OCI-LY7 (cell line): ENCODE measurements at regions not wholly inside any gene's neighbourhood (a gene's known extent, or its start where the extent isn't known, plus 50 kb on each side); places are given as distances from the start of the nearest gene placed in this dataset.

ENCODE experiments used
- BruUV-seq: library from RNA; stranded (reverse); fragments of 400-500 nt; replicated peaks from 2 replicates; lab custom pipeline; 2021; lab: Mats Ljungman, UMichigan
- CTCF ChIA-PET: fragments of 300-600 bp; sonication (Branson Sonifier 250); formaldehyde crosslinking; loops from one replicate; lab custom pipeline; 2022; ENCODE audit warnings: antibody characterized with exemption; ENCODE audit not compliant: unreplicated experiment; lab: Charles Lee
- POLR2A ChIA-PET: fragments of 300-600 bp; sonication (Branson Sonifier 250); formaldehyde crosslinking; loops from one replicate; lab custom pipeline; 2022; ENCODE audit warnings: antibody characterized with exemption; lab: Charles Lee
- DNase-seq: peaks from one replicate; pipeline ENCODE4 v3.0.0-alpha.2; 2015; ENCODE audit warnings: low spot score
- H2AFZ ChIP-seq: fragments of 200-600 bp; sonication (generic), shearing (Covaris generic); 2 replicates; pipeline ENCODE4 v1.6.1; 2014; ENCODE audit warnings: mild to moderate bottlenecking, antibody characterized with exemption, low read length, moderate library complexity
- H3K27ac ChIP-seq: fragments of 200-600 bp; sonication (generic); 2 replicates; pipeline ENCODE4 v1.5.1; 2014; ENCODE audit warnings: mixed run types, low read depth, mild to moderate bottlenecking, moderate library complexity, low read length, inconsistent platforms; ENCODE audit not compliant: poor library complexity, severe bottlenecking
- H3K36me3 ChIP-seq: fragments of 200-600 bp; sonication (generic); 2 replicates; pipeline ENCODE4 v1.6.1; 2014; ENCODE audit warnings: mild to moderate bottlenecking, antibody characterized with exemption, low read length, moderate library complexity, mixed read lengths; ENCODE audit not compliant: insufficient read depth
- H3K4me1 ChIP-seq: fragments of 200-600 bp; sonication (generic); 2 replicates; pipeline ENCODE4 v1.5.1; 2014; ENCODE audit warnings: mild to moderate bottlenecking, low read length; ENCODE audit not compliant: insufficient read depth, poor library complexity, severe bottlenecking
- H3K4me2 ChIP-seq: fragments of 200-600 bp; sonication (generic); 2 replicates; pipeline ENCODE4 v1.6.1; 2014; ENCODE audit warnings: mild to moderate bottlenecking, low read length
- H3K4me3 ChIP-seq: fragments of 200-600 bp; sonication (generic); 2 replicates; pipeline ENCODE4 v1.5.1; 2014; ENCODE audit warnings: mild to moderate bottlenecking, low read depth, low read length; ENCODE audit not compliant: poor library complexity, severe bottlenecking
- H3K79me2 ChIP-seq: fragments of 200-600 bp; sonication (generic); 2 replicates; pipeline ENCODE4 v1.6.1; 2016; ENCODE audit warnings: low read depth, mild to moderate bottlenecking, low read length, moderate library complexity, mixed read lengths; ENCODE audit not compliant: insufficient read depth
- H3K9me2 ChIP-seq: fragments of 200-600 bp; sonication (generic); 2 replicates; pipeline ENCODE4 v1.6.1; 2016; ENCODE audit warnings: mild to moderate bottlenecking, low read length, mixed read lengths; ENCODE audit not compliant: insufficient read depth
- H3K9me3 ChIP-seq: fragments of 200-600 bp; sonication (generic); 2 replicates; pipeline ENCODE4 v1.6.1; 2014; ENCODE audit warnings: mild to moderate bottlenecking, mixed run types, low read length, mixed read lengths
- H4K20me1 ChIP-seq: fragments of 200-600 bp; sonication (generic); 2 replicates; pipeline ENCODE4 v1.6.1; 2014; ENCODE audit warnings: mild to moderate bottlenecking, antibody characterized with exemption, low read length, moderate library complexity, mixed read lengths; ENCODE audit not compliant: insufficient read depth
- EZH2phosphoT487 ChIP-seq: fragments of 200-600 bp; sonication (generic); IDR thresholded peaks from 2 replicates; pipeline ENCODE4 v1.6.1; 2018; ENCODE audit warnings: low read depth, borderline replicate concordance, mild to moderate bottlenecking, mixed run types, antibody characterized with exemption, low read length, moderate library complexity, mixed read lengths
- intact Hi-C: fragments of 100-400 bp; cut with micrococcal nuclease; formaldehyde crosslinking; loops from one replicate; pipeline ENCODE4 v1.10.0; 2022; ENCODE audit not compliant: unreplicated experiment
- TF ChIP-seq, protein P1 (sequence below): fragments of 200-600 bp; sonication (generic); conservative IDR thresholded peaks from 2 replicates; pipeline ENCODE4 v1.5.1; 2014; ENCODE audit warnings: mild to moderate bottlenecking, antibody characterized with exemption, low read length, moderate library complexity, mixed read lengths

- CTCF ChIA-PET, result no interaction called here
- POLR2A ChIA-PET, result no interaction called here
- Histone ChIP-seq H3K9me2 (no peaks in the 10 kb centered on the region), H4K20me1 (no peaks in the 10 kb centered on the region), H3K36me3 (no peaks in the 10 kb centered on the region), H3K9me3 (no peaks in the 10 kb centered on the region), H3K27ac (no peak overlapping the region), H3K4me2 (no peak overlapping the region), H3K79me2 (no peaks in the 10 kb centered on the region), H2AFZ (no peak overlapping the region), H3K4me1 (no peaks in the 10 kb centered on the region), H3K4me3 (no peak overlapping the region)
- intact Hi-C loops, result no loop called here
- TF ChIP-seq, protein P1, sequence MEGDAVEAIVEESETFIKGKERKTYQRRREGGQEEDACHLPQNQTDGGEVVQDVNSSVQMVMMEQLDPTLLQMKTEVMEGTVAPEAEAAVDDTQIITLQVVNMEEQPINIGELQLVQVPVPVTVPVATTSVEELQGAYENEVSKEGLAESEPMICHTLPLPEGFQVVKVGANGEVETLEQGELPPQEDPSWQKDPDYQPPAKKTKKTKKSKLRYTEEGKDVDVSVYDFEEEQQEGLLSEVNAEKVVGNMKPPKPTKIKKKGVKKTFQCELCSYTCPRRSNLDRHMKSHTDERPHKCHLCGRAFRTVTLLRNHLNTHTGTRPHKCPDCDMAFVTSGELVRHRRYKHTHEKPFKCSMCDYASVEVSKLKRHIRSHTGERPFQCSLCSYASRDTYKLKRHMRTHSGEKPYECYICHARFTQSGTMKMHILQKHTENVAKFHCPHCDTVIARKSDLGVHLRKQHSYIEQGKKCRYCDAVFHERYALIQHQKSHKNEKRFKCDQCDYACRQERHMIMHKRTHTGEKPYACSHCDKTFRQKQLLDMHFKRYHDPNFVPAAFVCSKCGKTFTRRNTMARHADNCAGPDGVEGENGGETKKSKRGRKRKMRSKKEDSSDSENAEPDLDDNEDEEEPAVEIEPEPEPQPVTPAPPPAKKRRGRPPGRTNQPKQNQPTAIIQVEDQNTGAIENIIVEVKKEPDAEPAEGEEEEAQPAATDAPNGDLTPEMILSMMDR, result no peak
- TF ChIP-seq EZH2phosphoT487, result no peak
- DNase-seq, result no peak
- no TSS peak for BruUV-seq
Observed at GRCh38 chr13:23500849-23501248, 67.3 kb upstream of the SACS start.

GRCh38 chr13:23504180-23504579, 66.0 kb upstream of the TNFRSF19 start:
- no TSS peak for BruUV-seq
- Histone ChIP-seq H3K4me1 (no peaks in the 10 kb centered on the region), H3K9me3 (no peaks in the 10 kb centered on the region), H4K20me1 (no peaks in the 10 kb centered on the region), H3K4me2 (no peak overlapping the region), H3K79me2 (no peaks in the 10 kb centered on the region), H3K4me3 (no peak overlapping the region), H3K36me3 (no peaks in the 10 kb centered on the region), H2AFZ (no peak overlapping the region), H3K27ac (no peak overlapping the region), H3K9me2 (no peaks in the 10 kb centered on the region)
- no peak for TF ChIP-seq EZH2phosphoT487
- TF ChIP-seq, protein P1, result no peak
- POLR2A ChIA-PET, result interaction anchor here (0.6 kb wide), 1 partner anchor 14 kb away, joined by 3 read pairs; no protein-coding TSS in a partner anchor
- CTCF ChIA-PET, result no interaction called here
- intact Hi-C loops, result no loop called here
- DNase-seq, result no peak

GRCh38 chr13:23505007-23505406, 65.2 kb upstream of the TNFRSF19 start:
- no peaks in the 10 kb centered on the region for H3K36me3 ChIP-seq
- ChIA-PET CTCF (no interaction called here), POLR2A (interaction anchor here (0.9 kb wide), 1 partner anchor 1619 kb away, joined by 4 read pairs; no protein-coding TSS in a partner anchor)
- H3K4me3 ChIP-seq, result no peak overlapping the region
- BruUV-seq, result no TSS peak
- no peaks in the 10 kb centered on the region for H4K20me1 ChIP-seq
- no peaks in the 10 kb centered on the region for H3K4me1 ChIP-seq
- no peak overlapping the region for H3K27ac ChIP-seq
- H3K79me2 ChIP-seq, result no peaks in the 10 kb centered on the region
- DNase-seq, result no peak
- H3K4me2 ChIP-seq, result no peak overlapping the region
- H3K9me3 ChIP-seq, result no peaks in the 10 kb centered on the region
- TF ChIP-seq, protein P1, result no peak
- TF ChIP-seq EZH2phosphoT487, result no peak
- H2AFZ ChIP-seq, result no peak overlapping the region
- intact Hi-C loops, result no loop called here
- no peaks in the 10 kb centered on the region for H3K9me2 ChIP-seq
